ENCODE measurements at regions not wholly inside any gene's neighbourhood (a gene's known extent, or its start where the extent isn't known, plus 50 kb on each side); places are given as distances from the start of the nearest gene placed in this dataset.

GRCh38 chr1:212553676-212554075 is 54.9 kb upstream of the ATF3 start:
- Histone ChIP-seq H3K27ac (no peak overlapping the region), H3K27me3 (no peaks in the 10 kb centered on the region), H3K4me1 (no peaks in the 10 kb centered on the region), H3K36me3 (no peaks in the 10 kb centered on the region), H3K4me3 (no peak overlapping the region), H3K9me3 (no peaks in the 10 kb centered on the region)
- TF ChIP-seq POLR2A (IDR thresholded peaks at IDR 0.05) (no peak), CTCF (IDR thresholded peaks at IDR 0.05) (no peak)
- no peak for DNase-seq
- intact Hi-C loops (cut with DNase I; ENCODE audit: low total_unique reads), result no loop called here

- no peak for DNase-seq
- Histone ChIP-seq H3K36me3 (no peaks in the 10 kb centered on the region), H3K27ac (no peak overlapping the region), H3K4me3 (no peak overlapping the region), H3K4me1 (peaks cover 0 to 3% of the 10 kb centered on the region in 2 donors), H3K9me3 (no peaks in the 10 kb centered on the region), H3K27me3 (no peaks in the 10 kb centered on the region)
- no peak for TF ChIP-seq POLR2A (IDR thresholded peaks at IDR 0.05)
- no peak for TF ChIP-seq CTCF (IDR thresholded peaks at IDR 0.05)
- intact Hi-C loops (cut with DNase I; ENCODE audit: low total_unique reads), result no loop called here
Observed at GRCh38 chr1:212554401-212554800, 54.2 kb upstream of the ATF3 start.

- no peak overlapping the region for H3K27ac ChIP-seq
- H3K4me3 ChIP-seq, result no peak overlapping the region
- TF ChIP-seq CTCF (IDR thresholded peaks at IDR 0.05) (no peak), POLR2A (IDR thresholded peaks at IDR 0.05) (no peak)
- peaks cover 0 to 3% of the 10 kb centered on the region in 2 donors for H3K4me1 ChIP-seq
- H3K36me3 ChIP-seq, result no peaks in the 10 kb centered on the region
- H3K9me3 ChIP-seq, result no peaks in the 10 kb centered on the region
- intact Hi-C loops (cut with DNase I; ENCODE audit: low total_unique reads), result no loop called here
- no peak for DNase-seq
- no peaks in the 10 kb centered on the region for H3K27me3 ChIP-seq
Observed at GRCh38 chr1:212555426-212555825, 53.1 kb upstream of the ATF3 start.

- Histone ChIP-seq H3K27ac (peak overlapping the region in 1 of 2 donors; percentile 100), H3K36me3 (no peaks in the 10 kb centered on the region), H3K4me3 (no peak overlapping the region), H3K4me1 (peaks cover 0 to 3% of the 10 kb centered on the region in 2 donors), H3K9me3 (no peaks in the 10 kb centered on the region), H3K27me3 (no peaks in the 10 kb centered on the region)
- TF ChIP-seq CTCF (IDR thresholded peaks at IDR 0.05) (no peak), POLR2A (IDR thresholded peaks at IDR 0.05) (no peak)
- no peak for DNase-seq
- intact Hi-C loops (cut with DNase I; ENCODE audit: low total_unique reads), result no loop called here
Observed at GRCh38 chr1:212556822-212557549, 51.6 kb upstream of the ATF3 start.

- DNase-seq, result peak in 1 of 2 donors; percentile 56
- Histone ChIP-seq H3K27ac (peak overlapping the region; percentile 88 to 100), H3K27me3 (no peaks in the 10 kb centered on the region), H3K36me3 (no peaks in the 10 kb centered on the region), H3K9me3 (no peaks in the 10 kb centered on the region), H3K4me3 (peak overlapping the region; percentile 62 to 97), H3K4me1 (peaks cover 0 to 3% of the 10 kb centered on the region in 2 donors)
- no peak for TF ChIP-seq POLR2A (IDR thresholded peaks at IDR 0.05)
- intact Hi-C loops (cut with DNase I; ENCODE audit: low total_unique reads), result no loop called here
Observed at GRCh38 chr1:212557739-212558692, 50.5 kb upstream of the ATF3 start.

Measured in uterus (tissue), 3 donors.